ENCODE measurements at regions not wholly inside any gene's neighbourhood (a gene's known extent, or its start where the extent isn't known, plus 50 kb on each side); places are given as distances from the start of the nearest gene placed in this dataset.
A peak's percentile ranks its signal among the peaks of the same experiment; 100 is the strongest.

- TF ChIP-seq MAX (CRISPR knock-in tag; IDR thresholded peaks at IDR 0.05) (no peak), ZNF425 (CRISPR knock-in tag; conservative IDR thresholded peaks at IDR 0.05) (no peak), FOXK1 (CRISPR knock-in tag; IDR thresholded peaks at IDR 0.05) (no peak), USF1 (CRISPR knock-in tag; IDR thresholded peaks at IDR 0.05) (no peak)
Measured at GRCh38 chr9:97124256-97124655, 85.3 kb upstream of the CTSV start (continued).

- ChIA-PET CTCF (interaction anchor here (0.8 to 1.8 kb wide), 2 partner anchors 235 to 254 kb away, joined by 4 to 9 read pairs; no protein-coding TSS in a partner anchor), POLR2A (no interaction called here)
- TF ChIP-seq TP53 (CRISPR knock-in tag; IDR thresholded peaks at IDR 0.05) (no peak), FOXJ3 (CRISPR knock-in tag; IDR thresholded peaks at IDR 0.05; ENCODE audit: borderline replicate concordance) (no peak), ZNF425 (CRISPR knock-in tag; conservative IDR thresholded peaks at IDR 0.05) (no peak), ZBTB21 (CRISPR knock-in tag; IDR thresholded peaks at IDR 0.05; ENCODE audit: borderline replicate concordance) (no peak), HMGXB4 (CRISPR knock-in tag; IDR thresholded peaks at IDR 0.05) (no peak)
- peaks cover 6% of the 10 kb centered on the region for H3K36me3 Mint-ChIP-seq
- H3K9me3 Mint-ChIP-seq = no peaks in the 10 kb centered on the region
- H3K4me1 Mint-ChIP-seq = peaks cover 14% of the 10 kb centered on the region
- H3K27ac Mint-ChIP-seq = peak overlapping the region; percentile 82
- ATAC-seq = no peak
- DNase-seq (ENCODE audit: low spot score) = no peak
- H3K4me3 Mint-ChIP-seq = no peak overlapping the region
- no peaks in the 10 kb centered on the region for H3K27me3 Mint-ChIP-seq (ENCODE audit: low read depth)
Measured at GRCh38 chr9:97110696-97111095, 71.8 kb upstream of the CTSV start.

GRCh38 chr9:97109194-97109811 lies 70.4 kb upstream of the CTSV start:
- ChIA-PET POLR2A (no interaction called here), CTCF (interaction anchor here (0.6 to 1.8 kb wide), 10 partner anchors 13 to 255 kb away, joined by 3 to 9 read pairs (median 4); partner anchors contain the start of genes CTSV and ZNF782)
- H3K9me3 Mint-ChIP-seq = no peaks in the 10 kb centered on the region
- peak overlapping the region; percentile 64; the same call in 1 of the 2 replicates for H3K27ac Mint-ChIP-seq
- peaks cover 14% of the 10 kb centered on the region for H3K4me1 Mint-ChIP-seq
- DNase-seq (ENCODE audit: low spot score) (peak; percentile 73), ATAC-seq (peak; percentile 94)
- H3K27me3 Mint-ChIP-seq (ENCODE audit: low read depth) = no peaks in the 10 kb centered on the region
- no peaks in the 10 kb centered on the region for H3K36me3 Mint-ChIP-seq
- no peak overlapping the region for H3K4me3 Mint-ChIP-seq
- TF ChIP-seq ZBTB21 (CRISPR knock-in tag; IDR thresholded peaks at IDR 0.05; ENCODE audit: borderline replicate concordance) = no peak
- TF ChIP-seq ZSCAN18 (CRISPR knock-in tag; IDR thresholded peaks at IDR 0.05) = no peak
- TF ChIP-seq ATF2 (CRISPR knock-in tag; IDR thresholded peaks at IDR 0.05; ENCODE audit: borderline replicate concordance, low read depth) = no peak
- no peak for TF ChIP-seq NFATC4 (CRISPR knock-in tag; IDR thresholded peaks at IDR 0.05)
- no peak for TF ChIP-seq USF1 (CRISPR knock-in tag; IDR thresholded peaks at IDR 0.05)
- TF ChIP-seq IRF2 (CRISPR knock-in tag; IDR thresholded peaks at IDR 0.05; ENCODE audit: borderline replicate concordance, low read depth) = no peak
- no peak for TF ChIP-seq PRRX2 (CRISPR knock-in tag; IDR thresholded peaks at IDR 0.05)
- TF ChIP-seq GABPB1 (CRISPR knock-in tag; IDR thresholded peaks at IDR 0.05) = no peak
- TF ChIP-seq EMX1 (CRISPR knock-in tag; IDR thresholded peaks at IDR 0.05) = no peak
- TF ChIP-seq MYBL2 (CRISPR knock-in tag; IDR thresholded peaks at IDR 0.05) = no peak
- no peak for TF ChIP-seq SOX15 (CRISPR knock-in tag; IDR thresholded peaks at IDR 0.05)
- no peak for TF ChIP-seq HMGXB4 (CRISPR knock-in tag; IDR thresholded peaks at IDR 0.05)
- TF ChIP-seq ELF4 (CRISPR knock-in tag; IDR thresholded peaks at IDR 0.05; ENCODE audit: low read depth) = no peak
- no peak for TF ChIP-seq JAZF1 (CRISPR knock-in tag; IDR thresholded peaks at IDR 0.05)
- TF ChIP-seq FOXJ3 (CRISPR knock-in tag; IDR thresholded peaks at IDR 0.05; ENCODE audit: borderline replicate concordance) = no peak

Data from WTC11 (cell line).